ENCODE measurements at regions not wholly inside any gene's neighbourhood (a gene's known extent, or its start where the extent isn't known, plus 50 kb on each side); places are given as distances from the start of the nearest gene placed in this dataset.
A peak's percentile ranks its signal among the peaks of the same experiment; 100 is the strongest.

- Histone ChIP-seq H4K5ac (ENCODE audit: insufficient read length, low read depth, low read length) (no peak overlapping the region), H4K8ac (replicated peaks; ENCODE audit: insufficient read length, low read depth, low read length) (no peak overlapping the region), H2AK5ac (ENCODE audit: insufficient read length, low read length) (no peak overlapping the region), H3K14ac (ENCODE audit: insufficient read depth, low read length) (no peak overlapping the region), H2AFZ (ENCODE audit: low read length) (no peak overlapping the region), H2BK5ac (ENCODE audit: insufficient read length, low read length) (no peak overlapping the region), H3K79me1 (ENCODE audit: insufficient read depth, low read depth, low read length, poor library complexity, severe bottlenecking) (no peaks in the 10 kb centered on the region), H3K18ac (ENCODE audit: insufficient read length, low read depth, low read length) (no peak overlapping the region), H3K9me3 (ENCODE audit: control insufficient read depth, low read depth, low read length) (no peaks in the 10 kb centered on the region), H4K20me1 (ENCODE audit: control insufficient read depth, insufficient read depth, insufficient read length) (no peaks in the 10 kb centered on the region), H3K23me2 (ENCODE audit: insufficient read length, low read depth, low read length, poor library complexity, severe bottlenecking) (no peaks in the 10 kb centered on the region), H3K4me1 (ENCODE audit: insufficient read depth, low read length) (0 out of 2 replicates have a peak, but pooled peaks cover 2% of the 10 kb centered on the region), H2BK15ac (ENCODE audit: low read depth, low read length) (no peak overlapping the region), H3K4me2 (ENCODE audit: insufficient read depth, insufficient read length, low read length) (no peak overlapping the region), H4K91ac (ENCODE audit: insufficient read length, low read depth, low read length) (no peak overlapping the region), H3K23ac (ENCODE audit: insufficient read length, low read depth, low read length) (no peak overlapping the region), H3T11ph (ENCODE audit: low read length) (no peak overlapping the region), H3K27me3 (ENCODE audit: insufficient read depth, low read length) (no peaks in the 10 kb centered on the region), H3K9ac (ENCODE audit: extremely low read depth, insufficient read length, low read length) (no peak overlapping the region), H2BK12ac (ENCODE audit: insufficient read length, low read depth, low read length) (no peak overlapping the region), H3K79me2 (ENCODE audit: insufficient read depth, low read length) (no peaks in the 10 kb centered on the region), H3K27ac (ENCODE audit: insufficient read length, low read depth, low read length) (no peak overlapping the region), H2BK120ac (ENCODE audit: low read depth, low read length, poor library complexity, severe bottlenecking) (no peak overlapping the region), H3K4ac (ENCODE audit: low read depth, low read length) (no peak overlapping the region), H2BK20ac (ENCODE audit: low read depth, low read length, poor library complexity, severe bottlenecking) (no peak overlapping the region), H3K56ac (ENCODE audit: insufficient read length, low read depth, low read length) (no peak overlapping the region)
- no peak for TF ChIP-seq CTCF (conservative IDR thresholded peaks at IDR 0.05)
- Mint-ChIP-seq H3K27ac (0 out of 7 replicates have a peak overlapping the region, but pooled peaks of 1 of the 3 experiments have one; percentile 45), H3K4me1 (no peaks in the 10 kb centered on the region), H3K27me3 (ENCODE audit: low read depth) (no peaks in the 10 kb centered on the region; the same call in 1 of the 2 replicates), H3K9me3 (no peaks in the 10 kb centered on the region), H3K4me3 (no peak overlapping the region), H3K36me3 (ENCODE audit: insufficient read depth in 1 of 3, low read depth in 3 of 3) (no peaks in the 10 kb centered on the region)
- WGBS (ENCODE audit: extremely low coverage, insufficient read length, low lambda C conversion rate): no CpG with 5 or more reads among the region's 3 CpGs
- no peak for DNase-seq
Observed at GRCh38 chr13:76386321-76386720, 499.9 kb downstream of the KCTD12 start.
